ENCODE measurements at regions not wholly inside any gene's neighbourhood (a gene's known extent, or its start where the extent isn't known, plus 50 kb on each side); places are given as distances from the start of the nearest gene placed in this dataset.
"Not testable (repeated sequence)": the region's sequence is repeated elsewhere in the genome, so short reads cannot be mapped to it uniquely, and the experiment has no call there.

DNA sequence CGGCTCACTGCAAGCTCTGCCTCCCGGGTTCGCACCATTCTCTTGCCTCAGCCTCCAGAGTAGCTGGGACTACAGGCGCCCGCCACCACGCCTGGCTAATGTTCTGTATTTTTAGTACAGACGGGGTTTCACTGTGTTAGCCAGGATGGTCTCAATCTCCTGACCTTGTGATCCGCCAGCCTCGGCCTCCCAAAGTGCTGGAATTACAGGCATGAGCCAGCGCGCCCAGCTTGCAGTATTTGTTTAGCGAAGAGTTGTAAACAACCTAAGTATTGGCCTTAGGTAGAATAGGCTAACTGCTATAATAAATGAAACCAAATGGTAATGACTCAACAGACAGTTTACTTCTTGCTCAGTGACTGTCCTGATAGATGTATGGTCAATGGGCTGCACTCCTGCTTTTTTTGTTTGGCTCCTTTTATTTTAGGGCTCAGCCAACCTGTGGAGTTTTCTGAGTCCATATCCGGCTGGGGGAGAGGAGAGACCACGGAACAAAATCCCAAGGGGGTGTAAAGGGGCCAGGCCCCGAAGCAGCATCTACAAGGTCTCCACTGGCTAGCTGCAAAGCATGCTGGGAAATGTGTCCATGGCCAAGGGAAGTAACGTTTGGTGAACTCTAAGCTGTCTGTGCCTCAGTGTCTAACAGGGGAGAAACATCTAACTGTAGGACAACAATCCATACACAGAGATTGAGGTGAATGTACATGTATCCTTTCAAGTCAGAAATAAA, 841.0 kb upstream of the ID2 start:
- no peak for DNase-seq (ENCODE audit: low spot score)

DNA sequence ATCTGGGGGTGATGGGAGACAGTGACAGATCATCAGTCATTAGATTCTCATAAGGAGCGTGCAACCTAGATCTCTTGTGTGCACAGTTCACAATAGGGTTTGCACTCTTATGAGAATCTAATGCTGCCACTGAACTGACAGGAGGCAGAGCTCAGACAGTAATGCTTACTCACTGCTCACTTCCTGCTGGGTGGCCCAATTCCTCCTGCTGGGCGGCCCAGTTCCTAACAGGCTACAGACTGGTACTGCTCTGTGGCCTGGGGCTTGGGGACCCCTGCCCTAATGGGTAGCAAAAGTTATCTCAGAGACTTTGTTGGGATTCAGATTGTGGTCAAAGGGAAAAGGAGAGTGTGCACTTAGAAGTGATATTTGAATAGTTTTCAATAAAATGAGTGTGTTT, 840.1 kb upstream of the ID2 start:
- DNase-seq (ENCODE audit: low spot score) = no peak

- no peak for DNase-seq (ENCODE audit: low spot score)
These were observed 837.4 kb upstream of the ID2 start for GRCh38 chr2:7844414-7844965.

GRCh38 chr2:7845332-7845731, 836.5 kb upstream of the ID2 start:
- peak; percentile 10 for DNase-seq (ENCODE audit: low spot score)

DNA sequence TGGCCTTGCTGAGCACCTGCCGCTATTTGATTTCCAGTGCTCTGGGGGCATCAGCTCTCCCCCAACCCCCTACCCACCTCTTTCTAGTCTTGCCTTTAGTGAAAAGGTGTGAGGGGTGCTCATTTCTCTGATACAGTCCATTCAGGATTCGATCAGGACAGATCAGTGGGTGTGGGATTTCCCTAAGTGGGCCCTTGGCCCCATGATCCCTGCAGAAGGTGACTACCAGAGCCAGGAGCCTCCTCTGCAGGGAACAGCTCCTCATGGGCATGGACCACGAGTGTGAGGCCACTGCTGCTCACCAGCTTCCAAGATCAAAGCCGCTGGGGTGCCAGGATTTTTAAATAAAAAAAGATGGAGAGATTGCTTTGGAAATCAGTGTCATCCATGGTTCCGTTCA, 835.2 kb upstream of the ID2 start:
- DNase-seq (ENCODE audit: low spot score) = no peak

DNA sequence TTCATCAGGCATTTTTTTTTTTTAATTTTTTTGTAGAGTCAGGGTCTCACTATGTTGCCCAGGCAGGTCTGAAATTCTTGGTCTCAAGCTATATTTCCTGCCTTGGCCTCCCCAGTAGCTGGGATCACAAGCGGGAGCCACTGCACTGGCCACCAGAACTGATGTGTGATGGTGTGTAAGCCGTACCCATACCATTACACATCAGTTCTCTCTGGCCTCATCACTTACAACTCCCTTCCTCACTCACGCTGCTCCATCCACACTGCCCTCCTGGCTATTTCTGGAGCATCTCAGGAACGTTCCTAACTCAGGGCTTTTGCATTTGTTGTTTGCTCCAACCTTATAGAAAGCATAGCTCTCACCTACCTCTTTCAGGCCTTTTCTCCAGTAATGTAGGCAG, 834.5 kb upstream of the ID2 start:
- no peak for DNase-seq (ENCODE audit: low spot score)

GRCh38 chr2:7849027-7849426, 832.8 kb upstream of the ID2 start:
- DNase-seq (ENCODE audit: low spot score) = no peak

DNA sequence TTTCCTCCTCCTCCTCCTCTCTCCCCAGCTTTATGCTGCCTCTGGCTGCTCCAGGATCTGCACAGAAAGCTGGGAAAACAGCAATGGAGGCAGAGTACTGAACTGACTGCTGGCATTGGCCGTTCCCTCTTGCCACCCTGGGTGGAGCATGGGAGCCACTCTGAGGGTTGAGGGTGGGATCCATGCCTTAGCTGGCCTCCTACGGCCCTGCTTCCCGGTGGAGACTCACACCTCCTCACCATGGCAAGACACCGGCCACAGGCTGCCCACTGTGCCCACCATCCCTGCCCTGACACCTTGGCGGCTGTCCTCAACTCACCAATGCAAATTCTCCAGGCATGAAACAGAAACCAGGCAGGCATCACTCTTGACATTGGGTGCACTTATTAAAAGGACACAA, 832.3 kb upstream of the ID2 start:
- no peak for DNase-seq (ENCODE audit: low spot score)

DNA sequence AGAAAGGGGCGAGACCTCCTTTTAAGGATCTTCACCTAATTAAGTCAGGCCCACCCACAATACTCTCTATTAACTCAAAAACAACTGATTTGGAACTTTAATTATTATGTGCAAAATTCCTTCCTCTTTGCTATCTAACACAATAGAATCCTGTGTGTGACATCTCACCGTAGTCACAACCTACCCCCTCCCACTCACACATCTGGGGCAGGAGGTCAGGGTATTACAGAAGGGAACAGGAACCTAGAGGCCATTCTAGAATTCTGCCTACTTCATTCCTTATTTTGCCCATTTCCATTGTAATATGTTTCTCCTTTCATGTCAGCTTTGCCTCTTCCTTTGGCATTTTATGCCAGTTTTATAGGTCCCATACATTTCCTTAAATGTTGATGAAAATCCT, 829.3 kb upstream of the ID2 start:
- DNase-seq (ENCODE audit: low spot score) = no peak

- DNase-seq (ENCODE audit: low spot score) = no peak
These were observed 824.0 kb upstream of the ID2 start for GRCh38 chr2:7857904-7858303.

GRCh38 chr2:7858624-7859023, 823.2 kb upstream of the ID2 start:
- DNase-seq (ENCODE audit: low spot score) = no peak

- no peak for DNase-seq (ENCODE audit: low spot score)
These were observed 821.2 kb upstream of the ID2 start for GRCh38 chr2:7860693-7861092.

DNA sequence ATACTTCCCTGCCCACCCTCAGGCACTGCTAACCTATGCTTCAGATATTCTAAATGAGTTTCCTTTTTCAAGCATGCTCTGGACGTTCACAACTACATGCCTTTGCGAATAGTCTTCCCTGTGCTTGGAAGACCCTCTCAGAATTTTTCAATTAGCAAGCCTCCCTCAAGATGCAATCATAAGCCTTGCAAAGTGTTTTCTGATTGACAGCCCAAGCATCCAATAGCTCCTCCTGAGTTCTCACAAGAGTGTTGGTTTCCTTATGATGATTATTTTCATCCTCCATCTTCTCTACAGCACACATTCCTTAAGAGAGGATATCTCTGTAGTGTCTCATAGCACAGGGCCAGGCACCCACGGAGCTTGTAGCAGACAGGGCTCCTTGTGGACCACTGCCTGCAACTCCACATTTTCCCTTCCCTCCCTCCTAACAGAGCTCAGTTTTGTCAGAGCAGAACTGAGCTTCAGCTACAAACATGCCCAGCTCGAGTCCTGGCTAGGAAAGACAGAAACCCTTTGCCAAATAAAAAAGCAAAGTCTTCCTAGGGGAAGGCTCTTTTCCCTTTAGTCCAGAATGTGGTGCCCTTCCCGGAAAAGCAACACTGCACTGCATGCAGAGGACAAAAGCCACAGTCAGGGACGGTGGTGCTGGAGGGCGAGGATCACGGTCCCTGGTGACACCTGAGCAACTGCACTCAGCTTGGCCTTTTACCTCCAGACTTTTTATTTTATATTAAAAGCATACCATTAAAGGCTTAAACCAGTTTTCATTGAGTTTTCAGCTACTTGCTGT, 819.8 kb upstream of the ID2 start:
- DNase-seq (ENCODE audit: low spot score) = no peak

- DNase-seq (ENCODE audit: low spot score) = no peak
These were observed 815.8 kb upstream of the ID2 start for GRCh38 chr2:7866104-7866503.

DNA sequence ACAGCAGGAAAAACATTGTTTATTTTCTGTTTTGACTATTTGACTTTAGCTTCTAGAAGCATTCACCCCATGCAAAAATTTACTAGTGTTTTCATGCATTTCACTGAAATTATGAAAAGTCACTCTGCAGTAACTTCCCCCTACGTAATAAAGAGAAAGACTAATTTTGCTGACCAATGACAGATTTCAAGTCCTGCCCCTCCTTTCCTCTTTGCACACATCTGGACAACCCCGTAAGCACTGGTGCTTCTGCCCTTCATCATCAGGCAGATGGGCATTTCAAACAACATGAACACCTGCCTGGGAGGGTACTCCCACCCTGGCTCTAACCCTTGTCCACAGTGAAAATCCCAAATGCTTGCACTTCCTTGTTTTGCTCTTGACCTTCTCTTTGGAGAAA, 815.0 kb upstream of the ID2 start:
- no peak for DNase-seq (ENCODE audit: low spot score)

DNA sequence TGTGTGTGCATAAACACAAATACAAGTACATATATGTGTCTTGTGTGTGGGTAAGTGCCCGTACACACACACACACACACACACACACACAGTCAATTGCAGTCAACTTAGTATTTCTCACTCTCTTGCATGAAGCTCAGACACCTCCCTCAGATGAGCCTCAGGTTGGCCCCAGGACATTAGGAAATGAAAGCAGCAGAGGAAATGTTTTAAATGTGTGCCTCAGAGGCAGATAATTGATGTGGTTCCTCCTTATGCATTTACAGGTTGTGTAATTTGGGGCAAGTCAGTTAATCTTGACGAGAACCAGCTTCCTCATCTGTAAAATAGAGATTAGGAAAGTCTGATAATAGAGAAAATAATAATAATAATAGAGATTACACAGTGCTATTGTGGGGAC, 814.0 kb upstream of the ID2 start:
- no peak for DNase-seq (ENCODE audit: low spot score)

- no peak for DNase-seq (ENCODE audit: low spot score)
These were observed 813.0 kb upstream of the ID2 start for GRCh38 chr2:7868836-7869235.

DNA sequence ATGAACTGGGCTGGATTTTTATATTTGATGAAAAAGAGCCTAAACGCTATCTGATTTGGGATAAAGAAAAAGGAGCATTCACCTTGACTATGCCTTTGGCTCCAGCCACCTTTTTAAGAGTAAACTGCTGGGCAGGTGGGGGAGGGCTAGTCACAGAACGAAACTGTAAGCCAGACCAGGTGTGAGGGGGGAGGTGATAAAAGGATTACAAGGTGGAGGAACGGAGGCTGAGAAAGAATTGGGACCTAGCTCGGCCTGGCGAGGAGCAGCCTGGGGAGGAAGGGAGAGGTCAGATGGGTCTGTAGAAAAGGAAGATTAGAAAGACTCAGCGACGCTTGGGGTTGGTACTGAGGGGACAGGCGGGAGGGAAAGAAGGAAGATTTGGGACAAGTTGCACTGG, 805.4 kb upstream of the ID2 start:
- not testable (repeated sequence) for DNase-seq (ENCODE audit: low spot score)

- not testable (repeated sequence) for DNase-seq (ENCODE audit: low spot score)
These were observed 803.6 kb upstream of the ID2 start for GRCh38 chr2:7878266-7878665.

- no peak for DNase-seq (ENCODE audit: low spot score)
These were observed 802.9 kb upstream of the ID2 start for GRCh38 chr2:7878786-7879482.

DNA sequence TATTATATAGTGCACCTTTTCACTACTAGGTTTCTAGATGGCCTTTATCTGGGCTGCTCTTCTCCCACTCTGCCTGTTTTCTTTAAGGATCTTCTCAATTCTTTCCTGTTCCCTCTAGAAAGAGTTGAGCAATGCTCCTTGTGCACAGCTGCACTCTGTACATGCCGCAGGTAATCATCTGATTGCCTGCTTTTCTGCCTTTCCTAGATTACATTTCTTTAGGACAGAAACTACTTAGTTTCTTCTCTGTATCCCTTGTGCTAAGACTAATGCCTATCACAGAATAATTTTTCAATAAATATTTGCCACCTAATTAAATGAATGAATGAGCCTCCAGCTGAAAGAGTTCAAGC, 802.4 kb upstream of the ID2 start:
- no peak for DNase-seq (ENCODE audit: low spot score)

DNA sequence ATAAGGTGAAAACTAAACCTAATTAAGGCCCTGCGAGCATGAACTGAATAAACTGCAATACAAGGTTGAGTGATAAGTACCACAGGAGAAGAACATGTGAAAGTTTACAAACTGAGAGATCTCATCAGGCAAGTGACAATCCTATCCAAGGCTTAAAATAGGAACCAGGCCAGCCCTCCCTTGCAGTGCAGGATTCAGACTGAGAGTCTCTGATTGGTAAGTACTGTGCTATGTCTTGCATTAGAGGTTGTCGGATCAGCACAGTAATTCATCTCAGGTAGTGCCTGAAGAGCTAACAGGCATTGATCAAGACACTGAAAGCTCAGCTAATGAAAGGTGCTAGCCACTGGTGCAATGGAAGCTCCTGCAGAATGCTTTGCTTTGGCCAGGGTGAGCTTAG, 801.7 kb upstream of the ID2 start:
- DNase-seq (ENCODE audit: low spot score) = no peak

DNA sequence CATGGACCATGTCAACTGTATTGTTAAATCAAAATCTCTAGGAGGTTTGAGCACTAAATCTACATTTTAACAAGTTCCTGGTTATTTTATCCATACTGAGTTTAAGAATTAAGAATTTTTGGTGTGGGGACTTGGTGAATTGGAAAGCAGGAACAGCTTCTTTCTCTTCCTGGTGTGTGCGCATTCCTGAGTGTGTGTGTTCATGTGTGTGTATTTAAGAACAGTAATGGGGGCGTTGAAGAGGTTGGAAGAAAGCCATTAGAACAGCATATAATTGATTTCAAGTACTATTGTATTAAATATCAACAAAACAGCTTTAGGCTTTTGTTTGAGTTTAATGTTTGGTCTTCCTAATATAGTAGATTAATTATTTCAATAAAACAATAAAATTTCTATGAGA, 801.3 kb upstream of the ID2 start:
- no peak for DNase-seq (ENCODE audit: low spot score)

All from SK-N-DZ (cell line).